GM18951 (cell line): ENCODE measurements at regions not wholly inside any gene's neighbourhood (a gene's known extent, or its start where the extent isn't known, plus 50 kb on each side); places are given as distances from the start of the nearest gene placed in this dataset.
"Not testable (repeated sequence)": the region's sequence is repeated elsewhere in the genome, so short reads cannot be mapped to it uniquely, and the experiment has no call there.

Source experiments
- POLR2A ChIP-seq: IDR thresholded peaks from 4 replicates; pipeline ENCODE4 v1.6.1; 2011; ENCODE audit warnings: mild to moderate bottlenecking; ENCODE audit not compliant: insufficient read length, insufficient read depth; ENCODE audit errors: extremely low read depth
- in situ Hi-C: fragments of 300-500 bp; cut with MboI; formaldehyde crosslinking; loops from one replicate; pipeline ENCODE4 v1.12.0; 2022; ENCODE audit warnings: low sequenced_read_pairs, mixed read lengths, inconsistent platforms; ENCODE audit not compliant: unreplicated experiment

- in situ Hi-C loops: no loop called here
- no peak for TF ChIP-seq POLR2A
Observed at GRCh38 chr3:144770281-144770680, 798.7 kb downstream of the DIPK2A start.

- in situ Hi-C loops: no loop called here
- TF ChIP-seq POLR2A: no peak
Observed at GRCh38 chr3:144770915-144771351, 799.3 kb downstream of the DIPK2A start.

GRCh38 chr3:144771381-144771870, 799.8 kb downstream of the DIPK2A start:
- in situ Hi-C loops: no loop called here
- no peak for TF ChIP-seq POLR2A

GRCh38 chr3:144772372-144772771, 800.7 kb downstream of the DIPK2A start:
- no peak for TF ChIP-seq POLR2A
- in situ Hi-C loops: no loop called here

GRCh38 chr3:144773350-144773749, 801.7 kb downstream of the DIPK2A start:
- TF ChIP-seq POLR2A: no peak
- in situ Hi-C loops: no loop called here

- no peak for TF ChIP-seq POLR2A
- in situ Hi-C loops: no loop called here
Observed at GRCh38 chr3:144774897-144775296, 803.3 kb downstream of the DIPK2A start.

GRCh38 chr3:144775551-144775950, 803.9 kb downstream of the DIPK2A start:
- in situ Hi-C loops: no loop called here
- no peak for TF ChIP-seq POLR2A

- in situ Hi-C loops: no loop called here
Observed at GRCh38 chr3:144777906-144778305, 806.3 kb downstream of the DIPK2A start.

GRCh38 chr3:144791034-144791433, 819.4 kb downstream of the DIPK2A start:
- in situ Hi-C loops: no loop called here
- TF ChIP-seq POLR2A: no peak

More at GRCh38 chr3:144777906-144778305, 806.3 kb downstream of the DIPK2A start:
- TF ChIP-seq POLR2A: no peak

GRCh38 chr3:144801890-144802289, 830.3 kb downstream of the DIPK2A start:
- TF ChIP-seq POLR2A: no peak
- in situ Hi-C loops: no loop called here

GRCh38 chr3:144809380-144809779, 837.8 kb downstream of the DIPK2A start:
- no peak for TF ChIP-seq POLR2A
- in situ Hi-C loops: no loop called here

GRCh38 chr3:144810160-144810559, 838.5 kb downstream of the DIPK2A start:
- in situ Hi-C loops: no loop called here
- TF ChIP-seq POLR2A: no peak

- TF ChIP-seq POLR2A: no peak
- in situ Hi-C loops: no loop called here
Observed at GRCh38 chr3:144815655-144816054, 844.0 kb downstream of the DIPK2A start.

GRCh38 chr3:144816323-144816722, 844.7 kb downstream of the DIPK2A start:
- TF ChIP-seq POLR2A: no peak
- in situ Hi-C loops: no loop called here

- in situ Hi-C loops: no loop called here
- TF ChIP-seq POLR2A: no peak
Observed at GRCh38 chr3:144818973-144819372, 847.4 kb downstream of the DIPK2A start.

- in situ Hi-C loops: not testable (repeated sequence)
Observed at GRCh38 chr3:144820232-144820631, 848.6 kb downstream of the DIPK2A start.
